ENCODE measurements at regions not wholly inside any gene's neighbourhood (a gene's known extent, or its start where the extent isn't known, plus 50 kb on each side); places are given as distances from the start of the nearest gene placed in this dataset.

- Histone ChIP-seq H3K4me2 (ENCODE audit: low read depth, low read length) (peak overlapping the region; percentile 48), H3K4me3 (ENCODE audit: insufficient read depth, low read depth, low read length) (no peak overlapping the region; the same call in 1 of the 2 replicates), H2BK120ac (ENCODE audit: low read depth, low read length) (no peak overlapping the region), H4K20me1 (ENCODE audit: insufficient read depth, low read length) (peaks cover 62% of the 10 kb centered on the region), H2BK5ac (ENCODE audit: low read depth, low read length, poor library complexity, severe bottlenecking) (no peak overlapping the region), H3K14ac (replicated peaks; ENCODE audit: low read depth, low read length) (no peak overlapping the region), H3K4me1 (ENCODE audit: control insufficient read depth, insufficient read depth, low read length) (peaks cover 15% of the 10 kb centered on the region), H3K9me1 (ENCODE audit: insufficient read depth, low read length) (peaks cover 3% of the 10 kb centered on the region), H4K91ac (ENCODE audit: insufficient read depth, low read depth, low read length) (no peak overlapping the region), H4K5ac (ENCODE audit: low read depth, low read length) (no peak overlapping the region), H3K4ac (ENCODE audit: low read depth, low read length) (no peak overlapping the region), H3K36me3 (ENCODE audit: control insufficient read depth, insufficient read depth, low read length) (peaks cover 13% of the 10 kb centered on the region), H2BK20ac (ENCODE audit: low read depth, low read length) (no peak overlapping the region), H4K8ac (ENCODE audit: low read depth in 2 of 2, low read length in 2 of 2) (no peak overlapping the region), H3K79me1 (ENCODE audit: low read depth in 1 of 2, low read length in 2 of 2) (peaks cover 19 to 65% of the 10 kb centered on the region in 2 experiments), H3K9me3 (ENCODE audit: control insufficient read depth, insufficient read depth, low read length) (no peaks in the 10 kb centered on the region), H3K23ac (ENCODE audit: low read depth, low read length) (no peak overlapping the region; the same call in 1 of the 2 replicates), H3K9ac (ENCODE audit: low read depth, low read length) (0 out of 2 replicates have a peak overlapping the region, but pooled peaks have one; percentile 49), H3K27me3 (ENCODE audit: control insufficient read depth, insufficient read depth, low read length) (no peaks in the 10 kb centered on the region), H2AK5ac (ENCODE audit: low read depth, low read length) (no peak overlapping the region), H3K56ac (ENCODE audit: extremely low read depth, insufficient read depth, low read length) (no peak overlapping the region), H3K27ac (ENCODE audit: insufficient read depth, low read length) (peak overlapping the region; percentile 49; the same call in 1 of the 2 replicates), H3K18ac (ENCODE audit: low read depth, low read length) (no peak overlapping the region; the same call in 1 of the 2 replicates), H2AFZ (replicated peaks; ENCODE audit: low read length, poor library complexity) (no peak overlapping the region), H2AK9ac (replicated peaks; ENCODE audit: low read depth, low read length, poor library complexity) (no peak overlapping the region), H2BK15ac (ENCODE audit: low read depth, low read length) (no peak overlapping the region)
- TF ChIP-seq NFE2L2 (IDR thresholded peaks at IDR 0.05; ENCODE audit: low read depth, low read length): no peak
- no peak for TF ChIP-seq CEBPB (IDR thresholded peaks at IDR 0.05; ENCODE audit: low read depth, low read length)
- no peak for TF ChIP-seq ELK1 (IDR thresholded peaks at IDR 0.05; ENCODE audit: borderline replicate concordance, low read depth, low read length)
- TF ChIP-seq RCOR1 (IDR thresholded peaks at IDR 0.05; ENCODE audit: insufficient replicate concordance, low read length): no peak
- TF ChIP-seq RFX5 (IDR thresholded peaks at IDR 0.05; ENCODE audit: low read depth, low read length): no peak
- TF ChIP-seq CHD1 (IDR thresholded peaks at IDR 0.05; ENCODE audit: low read depth, low read length): no peak
- no peak for TF ChIP-seq SMC3 (IDR thresholded peaks at IDR 0.05; ENCODE audit: low read depth, low read length)
- TF ChIP-seq POLR2A (IDR thresholded peaks at IDR 0.05; ENCODE audit: low read depth, low read length): no peak
- no peak for TF ChIP-seq MAFK (IDR thresholded peaks at IDR 0.05; ENCODE audit: low read depth, low read length)
- no peak for TF ChIP-seq FOS (IDR thresholded peaks at IDR 0.05; ENCODE audit: low read depth, low read length)
- TF ChIP-seq MXI1 (IDR thresholded peaks at IDR 0.05; ENCODE audit: borderline replicate concordance, low read depth, low read length): no peak
- ChIA-PET POLR2A (ENCODE audit: unreplicated experiment) (no interaction called here), CTCF (interaction anchor here (0.6 to 1.4 kb wide), 4 partner anchors 44 to 321 kb away, joined by 3 to 4 read pairs (median 4); no protein-coding TSS in a partner anchor)
- in situ Hi-C loops (cut with MboI; ENCODE audit: low sequenced_read_pairs) (loop anchor here (5.0 to 25.0 kb wide), 2 partner anchors 320 to 885 kb away; no protein-coding TSS in a partner anchor), dilution Hi-C loops (cut with HindIII; ENCODE audit: low sequenced_read_pairs, unreplicated experiment) (no loop called here), intact Hi-C loops (cut with micrococcal nuclease) (no loop called here)
- WGBS, 2 experiments (ENCODE audit: extremely low coverage in 2 of 2, insufficient read length in 1 of 2): 64% methylated on average over 10 of the region's 10 CpGs; no CpG with 5 or more reads in 1 of the 2 experiments
- BruUV-seq (replicated peaks): no TSS peak
- no peak for ATAC-seq (ENCODE audit: low read depth)
- peak; percentile 37 for DNase-seq
Observed at GRCh38 chr22:25452116-25452700, 112.3 kb upstream of the GRK3 start.

Data from IMR-90 (cell line).